ENCODE measurements at regions not wholly inside any gene's neighbourhood (a gene's known extent, or its start where the extent isn't known, plus 50 kb on each side); places are given as distances from the start of the nearest gene placed in this dataset.

- H3K4me3 ChIP-seq (ENCODE audit: extremely low read depth in 1 of 4, insufficient read depth in 2 of 4, low read depth in 3 of 4, low read length in 4 of 4) = no peak overlapping the region
- no peak overlapping the region for H3K56ac ChIP-seq (replicated peaks; ENCODE audit: insufficient read length, low read depth, low read length)
Measured at GRCh38 chr4:35608205-35608604, 636.1 kb downstream of the ARAP2 start.

More at GRCh38 chr4:35608205-35608604, 636.1 kb downstream of the ARAP2 start:
- no peak overlapping the region for H4K91ac ChIP-seq (replicated peaks; ENCODE audit: insufficient read length, low read length)
- no peak overlapping the region for H4K5ac ChIP-seq (ENCODE audit: insufficient read length, low read depth, low read length)
- H3K36me3 ChIP-seq (ENCODE audit: control insufficient read depth in 2 of 4, insufficient read depth in 4 of 4, low read length in 3 of 4) = no peaks in the 10 kb centered on the region
- no peak overlapping the region for H3K27ac ChIP-seq (ENCODE audit: low read depth, low read length)
- no peaks in the 10 kb centered on the region for H3K27me3 ChIP-seq (replicated peaks in 1 of 4; ENCODE audit: control insufficient read depth in 3 of 4, extremely low read depth in 1 of 4, insufficient read depth in 3 of 4, low read length in 3 of 4)
- H2BK12ac ChIP-seq (ENCODE audit: low read depth, low read length) = no peak overlapping the region
- TF ChIP-seq RBBP5 (IDR thresholded peaks at IDR 0.05; ENCODE audit: borderline replicate concordance, low read depth, low read length) = no peak
- TF ChIP-seq YY1 (IDR thresholded peaks at IDR 0.05; ENCODE audit: low read depth, low read length) = no peak
- TF ChIP-seq BACH1 (IDR thresholded peaks at IDR 0.05; ENCODE audit: low read length) = no peak
- TF ChIP-seq TCF12 (IDR thresholded peaks at IDR 0.05; ENCODE audit: low read depth, low read length) = no peak
- TF ChIP-seq MAFK (IDR thresholded peaks at IDR 0.05; ENCODE audit: low read depth, low read length) = no peak
- no peak for TF ChIP-seq SUZ12 (IDR thresholded peaks at IDR 0.05; ENCODE audit: low read length)
- TF ChIP-seq PHF8 (conservative IDR thresholded peaks at IDR 0.05; ENCODE audit: low read depth, low read length) = no peak
- no peak for TF ChIP-seq SP1 (IDR thresholded peaks at IDR 0.05; ENCODE audit: low read depth, low read length)
- no peak for TF ChIP-seq SP4 (IDR thresholded peaks at IDR 0.05; ENCODE audit: low read length)
- no peak for TF ChIP-seq ATF2 (IDR thresholded peaks at IDR 0.05; ENCODE audit: low read length)
- TF ChIP-seq KDM1A (IDR thresholded peaks at IDR 0.05; ENCODE audit: borderline replicate concordance, low read length) = no peak
- TF ChIP-seq KDM4A (IDR thresholded peaks at IDR 0.05; ENCODE audit: low read depth, low read length, severe bottlenecking) = no peak
- TF ChIP-seq TAF1 (IDR thresholded peaks at IDR 0.05; ENCODE audit: low read depth, low read length) = no peak
- TF ChIP-seq HDAC2 (IDR thresholded peaks at IDR 0.05; ENCODE audit: borderline replicate concordance in 1 of 2, low read depth in 2 of 2, low read length in 2 of 2) = no peak
- no peak for TF ChIP-seq JUND (IDR thresholded peaks at IDR 0.05; ENCODE audit: low read length)
- TF ChIP-seq KDM5A (IDR thresholded peaks at IDR 0.05; ENCODE audit: low read length) = no peak
- no peak for FAIRE-seq
- H3K23me2 ChIP-seq (ENCODE audit: low read depth, low read length) = no peaks in the 10 kb centered on the region
- H2AK5ac ChIP-seq (ENCODE audit: low read depth, low read length) = no peak overlapping the region
- no peak overlapping the region for H3K14ac ChIP-seq (ENCODE audit: insufficient read length)
- H2BK120ac ChIP-seq (replicated peaks; ENCODE audit: low read depth, low read length) = no peak overlapping the region
- H3K18ac ChIP-seq (ENCODE audit: extremely low read depth, low read length) = no peak overlapping the region
- H3K79me2 ChIP-seq (ENCODE audit: control insufficient read depth in 1 of 2, insufficient read depth in 2 of 2, low read length in 2 of 2) = no peaks in the 10 kb centered on the region
- ChIA-PET POLR2A (ENCODE audit: partially characterized antibody) (no interaction called here), CTCF (ENCODE audit: partially characterized antibody) (no interaction called here)
- H3K9ac ChIP-seq (replicated peaks in 1 of 4; ENCODE audit: extremely low read depth in 1 of 4, low read depth in 3 of 4, low read length in 3 of 4) = no peak overlapping the region
- H3K4me2 ChIP-seq (ENCODE audit: insufficient read depth in 1 of 2, low read depth in 2 of 2, low read length in 2 of 2) = no peak overlapping the region
- no peak overlapping the region for H2BK5ac ChIP-seq (ENCODE audit: low read depth, low read length)
- H3K9me3 ChIP-seq (ENCODE audit: insufficient read depth in 2 of 2, low read depth in 1 of 2, low read length in 1 of 2) = no peaks in the 10 kb centered on the region
- DNase-seq (ENCODE audit: low read depth in 1 of 2, low spot score in 2 of 2) = no peak
- H3K79me1 ChIP-seq (ENCODE audit: low read depth, low read length) = no peaks in the 10 kb centered on the region
- H2BK15ac ChIP-seq (ENCODE audit: low read length) = no peak overlapping the region
- no peak overlapping the region for H2AFZ ChIP-seq (ENCODE audit: low read length)
- no peaks in the 10 kb centered on the region for H4K20me1 ChIP-seq (replicated peaks in 1 of 2; ENCODE audit: control insufficient read depth in 1 of 2, insufficient read depth in 2 of 2, low read length in 2 of 2)
- H3K4me1 ChIP-seq (replicated peaks in 1 of 4; ENCODE audit: control insufficient read depth in 3 of 4, insufficient read depth in 4 of 4, low read length in 3 of 4) = no peaks in the 10 kb centered on the region
- H3K4ac ChIP-seq (replicated peaks; ENCODE audit: insufficient read length, low read depth, low read length) = no peak overlapping the region
- no peak overlapping the region for H4K8ac ChIP-seq (ENCODE audit: extremely low read depth, insufficient read depth, low read length)
- no peak overlapping the region for H3K23ac ChIP-seq (ENCODE audit: insufficient read length)
- H2BK20ac ChIP-seq (ENCODE audit: low read length) = no peak overlapping the region
